Prostate gland (tissue), 2 donors: ENCODE measurements at regions not wholly inside any gene's neighbourhood (a gene's known extent, or its start where the extent isn't known, plus 50 kb on each side); places are given as distances from the start of the nearest gene placed in this dataset.

Experiments
- POLR2A ChIP-seq: fragments of 450-650 bp; IDR thresholded peaks from one replicate; pipeline ENCODE4 v1.6.1; 2016; ENCODE audit warnings: antibody characterized with exemption, mild to moderate bottlenecking
- POLR2AphosphoS5 ChIP-seq: sonication (generic); formaldehyde crosslinking; IDR thresholded peaks from one replicate; pipeline ENCODE4 v1.6.1; 2017; ENCODE audit warnings: antibody characterized with exemption
- TF ChIP-seq, protein P1 (sequence below), 4 experiments: fragments of 200-600 bp in 2 of 4; fragments of 450-650 bp in 2 of 4; sonication (generic) in 2 of 4; IDR thresholded peaks; 1 replicate in 3 of 4; 2 replicates in 1 of 4; pipeline ENCODE4 v1.5.1; 2016 to 2019; ENCODE audit warnings: antibody characterized with exemption in 4 of 4, mild to moderate bottlenecking in 2 of 4, moderate library complexity in 2 of 4

DNA sequence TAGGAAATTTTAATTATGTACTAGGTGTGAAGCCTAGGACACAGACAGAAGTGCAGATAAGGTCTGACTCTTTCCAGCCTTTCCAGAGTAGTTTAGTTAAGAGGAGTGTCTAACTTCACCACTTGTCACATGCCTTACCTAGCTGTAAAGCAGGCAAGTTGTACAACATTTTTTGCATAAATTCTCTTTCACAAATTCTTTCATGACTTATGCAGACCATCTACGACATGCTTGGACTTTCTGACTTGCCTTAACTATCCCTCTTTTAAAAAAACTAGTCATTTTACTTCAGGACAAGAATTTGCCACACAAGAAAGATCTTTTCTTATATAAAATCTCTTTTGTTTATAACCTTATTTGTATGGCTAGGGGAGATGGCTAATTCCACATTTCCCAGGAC is 1273.6 kb upstream of the SLC39A10 start:
- TF ChIP-seq, protein P1, sequence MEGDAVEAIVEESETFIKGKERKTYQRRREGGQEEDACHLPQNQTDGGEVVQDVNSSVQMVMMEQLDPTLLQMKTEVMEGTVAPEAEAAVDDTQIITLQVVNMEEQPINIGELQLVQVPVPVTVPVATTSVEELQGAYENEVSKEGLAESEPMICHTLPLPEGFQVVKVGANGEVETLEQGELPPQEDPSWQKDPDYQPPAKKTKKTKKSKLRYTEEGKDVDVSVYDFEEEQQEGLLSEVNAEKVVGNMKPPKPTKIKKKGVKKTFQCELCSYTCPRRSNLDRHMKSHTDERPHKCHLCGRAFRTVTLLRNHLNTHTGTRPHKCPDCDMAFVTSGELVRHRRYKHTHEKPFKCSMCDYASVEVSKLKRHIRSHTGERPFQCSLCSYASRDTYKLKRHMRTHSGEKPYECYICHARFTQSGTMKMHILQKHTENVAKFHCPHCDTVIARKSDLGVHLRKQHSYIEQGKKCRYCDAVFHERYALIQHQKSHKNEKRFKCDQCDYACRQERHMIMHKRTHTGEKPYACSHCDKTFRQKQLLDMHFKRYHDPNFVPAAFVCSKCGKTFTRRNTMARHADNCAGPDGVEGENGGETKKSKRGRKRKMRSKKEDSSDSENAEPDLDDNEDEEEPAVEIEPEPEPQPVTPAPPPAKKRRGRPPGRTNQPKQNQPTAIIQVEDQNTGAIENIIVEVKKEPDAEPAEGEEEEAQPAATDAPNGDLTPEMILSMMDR (IDR thresholded peaks at IDR 0.05): no peak
- TF ChIP-seq POLR2AphosphoS5 (no peak), POLR2A (no peak)
